Neuronal stem cell (in vitro differentiated cells): ENCODE measurements at regions not wholly inside any gene's neighbourhood (a gene's known extent, or its start where the extent isn't known, plus 50 kb on each side); places are given as distances from the start of the nearest gene placed in this dataset.

Experiments used
- DNase-seq: peaks from one replicate; pipeline ENCODE4 v3.0.0-alpha.2; 2013; ENCODE audit warnings: low spot score
- H2AFZ ChIP-seq: one replicate; pipeline ENCODE4 v1.6.1; 2013; ENCODE audit warnings: mild to moderate bottlenecking, low read length, inconsistent platforms
- H2AK5ac ChIP-seq: 2 replicates; pipeline ENCODE4 v1.6.1; 2013; ENCODE audit warnings: low read depth, mild to moderate bottlenecking, inconsistent platforms, low read length, moderate library complexity, mixed read lengths
- H2BK120ac ChIP-seq: 2 replicates; pipeline ENCODE4 v1.6.1; 2013; ENCODE audit warnings: low read depth, mild to moderate bottlenecking, inconsistent platforms, low read length, moderate library complexity, mixed read lengths
- H2BK12ac ChIP-seq: one replicate; pipeline ENCODE4 v1.6.1; 2013; ENCODE audit warnings: low read length, inconsistent platforms
- H2BK15ac ChIP-seq: 2 replicates; pipeline ENCODE4 v1.6.1; 2013; ENCODE audit warnings: mild to moderate bottlenecking, low read length, inconsistent platforms, mixed read lengths
- H2BK5ac ChIP-seq: one replicate; pipeline ENCODE4 v1.6.1; 2013; ENCODE audit warnings: inconsistent platforms, mild to moderate bottlenecking, low read length, moderate library complexity
- H3K14ac ChIP-seq: one replicate; pipeline ENCODE4 v1.6.1; 2013; ENCODE audit warnings: low read length, inconsistent platforms
- H3K18ac ChIP-seq: 2 replicates; pipeline ENCODE4 v1.6.1; 2013; ENCODE audit warnings: low read length, inconsistent platforms
- H3K23ac ChIP-seq: 2 replicates; pipeline ENCODE4 v1.6.1; 2013; ENCODE audit warnings: low read depth, mild to moderate bottlenecking, mixed read lengths, low read length, inconsistent platforms; ENCODE audit not compliant: poor library complexity
- H3K27ac ChIP-seq: replicated peaks from 3 replicates; pipeline ENCODE4 v1.5.1; 2013; ENCODE audit warnings: low read length, inconsistent platforms
- H3K27me3 ChIP-seq, 3 experiments: 2 replicates each; pipeline ENCODE4 v1.6.1; 2013; ENCODE audit warnings: low read length in 3 of 3, mild to moderate bottlenecking in 2 of 3, inconsistent platforms in 1 of 3, low read depth in 1 of 3, mixed read lengths in 1 of 3, moderate library complexity in 1 of 3; ENCODE audit not compliant: control insufficient read depth in 3 of 3, insufficient read depth in 3 of 3
- H3K36me3 ChIP-seq, 2 donors: replicated peaks in 1 of 2; 2 replicates each; pipeline ENCODE4 v1.6.1; 2013; ENCODE audit warnings: low read length in 2 of 2; ENCODE audit not compliant: control insufficient read depth in 2 of 2, insufficient read depth in 2 of 2
- H3K4ac ChIP-seq: 2 replicates; pipeline ENCODE4 v1.6.1; 2013; ENCODE audit warnings: inconsistent platforms, mild to moderate bottlenecking, low read length, moderate library complexity
- H3K4me1 ChIP-seq, 2 donors: 1 replicate in 1 of 2; 2 replicates in 1 of 2; pipeline ENCODE4 v1.6.1; 2013; ENCODE audit warnings: low read length in 2 of 2, low read depth in 1 of 2; ENCODE audit not compliant: control insufficient read depth in 2 of 2, insufficient read depth in 1 of 2
- H3K4me2 ChIP-seq: one replicate; pipeline ENCODE4 v1.6.1; 2013; ENCODE audit warnings: mild to moderate bottlenecking, low read length, inconsistent platforms; ENCODE audit not compliant: insufficient read depth, poor library complexity, severe bottlenecking
- H3K4me3 ChIP-seq, 2 donors: 2 replicates each; pipeline ENCODE4 v1.5.1; 2013; ENCODE audit warnings: low read length in 2 of 2, mild to moderate bottlenecking in 2 of 2, inconsistent platforms in 1 of 2, moderate library complexity in 1 of 2
- H3K79me1 ChIP-seq: one replicate; pipeline ENCODE4 v1.6.1; 2013; ENCODE audit warnings: low read depth, mild to moderate bottlenecking, inconsistent platforms, low read length, moderate library complexity
- H3K9ac ChIP-seq: one replicate; pipeline ENCODE4 v1.6.1; 2013; ENCODE audit warnings: mild to moderate bottlenecking, low read depth, low read length, inconsistent platforms; ENCODE audit not compliant: poor library complexity
- H3K9me3 ChIP-seq, 2 donors: replicated peaks in 1 of 2; 2 replicates each; pipeline versions ENCODE3 to v1.6.1; 2013; ENCODE audit warnings: low read length in 2 of 2, mild to moderate bottlenecking in 2 of 2, inconsistent platforms in 1 of 2, low read depth in 1 of 2, mixed read lengths in 1 of 2, moderate library complexity in 1 of 2; ENCODE audit not compliant: control insufficient read depth in 2 of 2, insufficient read depth in 1 of 2
- H4K8ac ChIP-seq: one replicate; pipeline ENCODE4 v1.6.1; 2013; ENCODE audit warnings: low read depth, mild to moderate bottlenecking, inconsistent platforms, low read length, moderate library complexity
- H4K91ac ChIP-seq: one replicate; pipeline ENCODE4 v1.6.1; 2013; ENCODE audit warnings: low read length, low read depth, mild to moderate bottlenecking, inconsistent platforms; ENCODE audit not compliant: poor library complexity
- WGBS, 2 donors: extraction: QIAGEN DNeasy Blood & Tissue Kit; methylation state at CpG; one replicate each; pipeline ENCODE4 v1.1.7; 2013; ENCODE audit warnings: missing lambda C conversion rate in 2 of 2, mixed read lengths in 1 of 2; ENCODE audit not compliant: insufficient read length in 2 of 2, insufficient replicate concordance in 1 of 2; ENCODE audit errors: extremely low coverage in 2 of 2; 5-methylcytosine and 5-hydroxymethylcytosine counted together

- no peak for DNase-seq
- Histone ChIP-seq H3K4me3 (no peak overlapping the region), H3K4me2 (no peak overlapping the region), H3K27me3 (no peaks in the 10 kb centered on the region), H3K36me3 (no peaks in the 10 kb centered on the region), H2BK5ac (no peak overlapping the region), H3K14ac (no peak overlapping the region), H3K4ac (no peak overlapping the region), H4K8ac (no peak overlapping the region), H4K91ac (no peak overlapping the region), H2AFZ (no peak overlapping the region), H2BK15ac (no peak overlapping the region), H3K27ac (no peak overlapping the region), H2BK120ac (no peak overlapping the region), H3K18ac (no peak overlapping the region), H3K23ac (no peak overlapping the region), H3K9ac (no peak overlapping the region), H2AK5ac (no peak overlapping the region), H3K79me1 (no peaks in the 10 kb centered on the region), H3K9me3 (peaks cover 0 to 12% of the 10 kb centered on the region in 2 donors), H3K4me1 (no peaks in the 10 kb centered on the region), H2BK12ac (no peak overlapping the region)
- WGBS, 2 donors = no CpG with 5 or more reads among the region's 2 CpGs
Measured at GRCh38 chr7:73940701-73941238, 79.8 kb downstream of the TMEM270 start.

DNA sequence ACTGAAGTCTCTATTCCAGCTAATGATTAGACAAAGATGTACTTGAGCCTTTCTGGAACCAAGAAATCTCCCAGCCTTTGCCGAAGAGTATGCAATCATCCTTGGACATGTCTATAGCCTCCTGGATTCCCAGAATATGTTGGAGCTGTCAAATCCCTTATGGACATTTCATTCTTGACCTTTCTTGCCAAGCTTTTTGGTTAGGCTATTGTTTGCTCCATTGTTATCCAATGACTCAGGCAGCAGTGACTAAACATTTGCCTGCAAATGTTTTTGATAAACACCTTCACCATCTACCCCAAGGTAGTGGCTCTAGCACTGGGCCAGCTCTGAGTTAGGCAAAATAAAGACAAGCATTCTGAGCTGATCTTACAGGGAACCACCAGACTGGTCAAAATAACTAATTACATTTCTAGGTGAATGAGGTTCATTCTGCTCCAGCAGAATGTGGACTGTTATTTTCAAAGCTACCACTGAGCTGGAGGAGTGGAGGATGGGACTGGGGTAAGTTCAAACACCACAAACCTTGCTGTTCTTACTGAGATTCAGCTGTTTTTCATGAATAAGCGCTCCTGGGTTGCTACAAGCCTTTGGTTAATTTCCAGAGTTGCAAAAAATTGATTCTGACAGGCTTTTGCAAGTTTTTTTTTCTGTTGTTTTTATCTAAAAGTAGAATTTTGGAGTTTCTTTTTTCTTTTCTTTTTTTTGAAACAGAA lies 81.0 kb downstream of the TMEM270 start:
- H3K27me3 ChIP-seq = no peaks in the 10 kb centered on the region

DNA sequence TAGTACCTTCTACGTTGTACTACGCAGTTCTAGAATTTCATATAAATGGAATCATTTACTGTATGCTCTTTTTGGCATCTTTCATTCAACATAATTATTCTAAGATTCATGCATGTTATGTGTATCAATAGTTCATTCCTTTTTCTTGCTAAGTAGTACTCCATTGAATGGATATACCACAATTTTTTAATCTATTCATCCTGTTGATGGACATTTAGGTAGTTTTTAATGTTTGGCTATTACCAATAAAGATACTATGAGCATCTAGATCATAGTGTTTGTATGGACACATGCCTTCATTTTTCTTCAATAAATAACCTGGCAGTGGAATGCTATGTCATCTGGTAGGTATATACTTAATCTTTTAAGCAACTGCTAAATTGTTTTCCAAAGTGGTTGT lies 83.0 kb upstream of the ELN start:
- no CpG with 5 or more reads among the region's 2 CpGs for WGBS, 2 donors
- H2AK5ac ChIP-seq = no peak overlapping the region
- H3K4me3 ChIP-seq = no peak overlapping the region
- H3K27me3 ChIP-seq = no peaks in the 10 kb centered on the region
- no peak overlapping the region for H2BK120ac ChIP-seq
- no peak for DNase-seq
- no peak overlapping the region for H3K4me2 ChIP-seq
- no peak overlapping the region for H3K14ac ChIP-seq
- no peak overlapping the region for H2BK12ac ChIP-seq
- H4K8ac ChIP-seq = no peak overlapping the region
- no peaks in the 10 kb centered on the region for H3K4me1 ChIP-seq
- H2AFZ ChIP-seq = no peak overlapping the region
- H4K91ac ChIP-seq = no peak overlapping the region
- no peak overlapping the region for H3K4ac ChIP-seq
- no peak overlapping the region for H2BK15ac ChIP-seq
- no peak overlapping the region for H3K23ac ChIP-seq
- no peaks in the 10 kb centered on the region for H3K36me3 ChIP-seq
- H3K18ac ChIP-seq = no peak overlapping the region
- H3K9ac ChIP-seq = no peak overlapping the region
- peaks cover 0 to 12% of the 10 kb centered on the region in 2 donors for H3K9me3 ChIP-seq
- no peaks in the 10 kb centered on the region for H3K79me1 ChIP-seq
- no peak overlapping the region for H3K27ac ChIP-seq
- H2BK5ac ChIP-seq = no peak overlapping the region

More for the DNA sequence above, 81.0 kb downstream of the TMEM270 start:
- Histone ChIP-seq H2BK5ac (no peak overlapping the region), H3K4ac (no peak overlapping the region), H2BK15ac (no peak overlapping the region), H4K8ac (no peak overlapping the region), H3K27ac (no peak overlapping the region), H3K14ac (no peak overlapping the region), H4K91ac (no peak overlapping the region), H3K4me1 (no peaks in the 10 kb centered on the region), H3K23ac (no peak overlapping the region), H3K18ac (no peak overlapping the region), H2AK5ac (no peak overlapping the region), H2BK120ac (no peak overlapping the region), H3K79me1 (no peaks in the 10 kb centered on the region), H3K4me3 (no peak overlapping the region), H3K4me2 (no peak overlapping the region), H3K9me3 (peaks cover 0 to 12% of the 10 kb centered on the region in 2 donors), H2BK12ac (no peak overlapping the region), H2AFZ (no peak overlapping the region), H3K9ac (no peak overlapping the region), H3K36me3 (no peaks in the 10 kb centered on the region)
- no CpG with 5 or more reads among the region's 2 CpGs for WGBS, 2 donors
- DNase-seq = no peak

- Histone ChIP-seq H3K9ac (no peak overlapping the region), H2AFZ (no peak overlapping the region), H3K27ac (no peak overlapping the region), H3K14ac (no peak overlapping the region), H2BK5ac (no peak overlapping the region), H2AK5ac (no peak overlapping the region), H2BK15ac (no peak overlapping the region), H3K4me2 (no peak overlapping the region), H3K4me1 (no peaks in the 10 kb centered on the region), H3K4me3 (no peak overlapping the region), H4K8ac (no peak overlapping the region), H3K36me3 (no peaks in the 10 kb centered on the region), H3K4ac (no peak overlapping the region), H3K18ac (no peak overlapping the region), H3K27me3 (no peaks in the 10 kb centered on the region), H3K9me3 (peaks cover 0 to 6% of the 10 kb centered on the region in 2 donors), H2BK12ac (no peak overlapping the region), H2BK120ac (no peak overlapping the region), H3K23ac (no peak overlapping the region), H4K91ac (no peak overlapping the region), H3K79me1 (no peaks in the 10 kb centered on the region)
- WGBS, 2 donors = no CpG with 5 or more reads among the region's 1 CpG
- DNase-seq = no peak
Measured at GRCh38 chr7:73948287-73948686, 79.7 kb upstream of the ELN start.
